ENCODE measurements at regions not wholly inside any gene's neighbourhood (a gene's known extent, or its start where the extent isn't known, plus 50 kb on each side); places are given as distances from the start of the nearest gene placed in this dataset.

- no peak for TF ChIP-seq CTCF (IDR thresholded peaks at IDR 0.05)
- no peak for TF ChIP-seq POLR2A (IDR thresholded peaks at IDR 0.05)
Observed at GRCh38 chr7:35908331-35909216, 107.7 kb downstream of the SEPTIN7 start.
